Coronary artery (tissue), 2 donors: ENCODE measurements at regions not wholly inside any gene's neighbourhood (a gene's known extent, or its start where the extent isn't known, plus 50 kb on each side); places are given as distances from the start of the nearest gene placed in this dataset.

ENCODE experiments used
- DNase-seq: peaks from one replicate; pipeline ENCODE4 v3.0.0-alpha.2; 2017; ENCODE audit warnings: low spot score
- H3K27ac ChIP-seq, 2 donors: fragments of 200-600 bp; sonication (generic); one replicate each; pipeline ENCODE4 v1.5.1; 2016 to 2019
- H3K4me3 ChIP-seq: fragments of 200-600 bp; sonication (generic); 2 replicates; pipeline ENCODE4 v1.5.1; 2016; ENCODE audit warnings: mild to moderate bottlenecking, moderate library complexity
- CTCF ChIP-seq: fragments of 200-600 bp; sonication (generic); IDR thresholded peaks from one replicate; pipeline ENCODE4 v1.5.1; 2019; ENCODE audit warnings: antibody characterized with exemption

GRCh38 chr4:67365661-67366245, 179.6 kb downstream of the CENPC start:
- no peak for TF ChIP-seq CTCF
- Histone ChIP-seq H3K4me3 (no peak overlapping the region), H3K27ac (no peak overlapping the region)
- no peak for DNase-seq

- no peak overlapping the region for H3K4me3 ChIP-seq
- H3K27ac ChIP-seq, result no peak overlapping the region
- no peak for TF ChIP-seq CTCF
- DNase-seq, result no peak
These were observed 189.5 kb downstream of the CENPC start for GRCh38 chr4:67355806-67356205.

- TF ChIP-seq CTCF, result no peak
- Histone ChIP-seq H3K27ac (no peak overlapping the region), H3K4me3 (no peak overlapping the region)
- DNase-seq, result no peak
These were observed 198.6 kb downstream of the CENPC start for GRCh38 chr4:67346654-67347053.

- TF ChIP-seq CTCF, result no peak
- Histone ChIP-seq H3K4me3 (no peak overlapping the region), H3K27ac (no peak overlapping the region)
- DNase-seq, result no peak
These were observed 200.5 kb downstream of the CENPC start for GRCh38 chr4:67344594-67345380.

- H3K4me3 ChIP-seq, result no peak overlapping the region
- H3K27ac ChIP-seq, result no peak overlapping the region
- TF ChIP-seq CTCF, result no peak
- DNase-seq, result no peak
These were observed 202.1 kb downstream of the CENPC start for GRCh38 chr4:67343199-67343598.

- no peak overlapping the region for H3K4me3 ChIP-seq
- DNase-seq, result no peak
- TF ChIP-seq CTCF, result no peak
These were observed 203.0 kb downstream of the CENPC start for GRCh38 chr4:67342291-67342690.

GRCh38 chr4:67333664-67334063, 211.6 kb downstream of the CENPC start:
- no peak overlapping the region for H3K4me3 ChIP-seq
- TF ChIP-seq CTCF, result no peak
- no peak for DNase-seq
- H3K27ac ChIP-seq, result no peak overlapping the region

More at GRCh38 chr4:67342291-67342690, 203.0 kb downstream of the CENPC start:
- H3K27ac ChIP-seq, result no peak overlapping the region
